Left lung (tissue), 4 donors: ENCODE measurements at regions not wholly inside any gene's neighbourhood (a gene's known extent, or its start where the extent isn't known, plus 50 kb on each side); places are given as distances from the start of the nearest gene placed in this dataset.

Experiments
- ATAC-seq: fragments of 200-7000 bp; cut with Tn5 transposase; one replicate; pipeline ENCODE4 v1.9.1; 2020; ENCODE audit warnings: moderate library complexity
- DNase-seq, 4 donors: peaks; one replicate each; pipeline ENCODE4 v3.0.0-alpha.2; 2013 to 2020
- H3K27ac ChIP-seq, 2 donors: fragments of 200-600 bp; sonication (generic) in 1 of 2; one replicate each; pipeline versions ENCODE4 v1.5.0 to v1.8.0; 2020 to 2021
- H3K27me3 ChIP-seq, 2 donors: fragments of 200-600 bp; sonication (generic) in 1 of 2; one replicate each; pipeline versions ENCODE4 v1.5.0 to v1.8.0; 2020 to 2021
- H3K36me3 ChIP-seq, 2 donors: fragments of 200-600 bp; sonication (generic) in 1 of 2; one replicate each; pipeline versions ENCODE4 v1.5.0 to v1.8.0; 2020 to 2021
- H3K4me1 ChIP-seq, 2 donors: fragments of 200-600 bp; one replicate each; pipeline ENCODE4 v1.8.0; 2021
- H3K4me3 ChIP-seq, 2 donors: fragments of 200-600 bp; sonication (generic) in 1 of 2; one replicate each; pipeline versions ENCODE4 v1.5.0 to v1.8.0; 2020 to 2021; ENCODE audit warnings: mild to moderate bottlenecking in 1 of 2
- H3K9me3 ChIP-seq, 2 donors: fragments of 200-600 bp; sonication (generic) in 1 of 2; one replicate each; pipeline versions ENCODE4 v1.5.0 to v1.8.0; 2020 to 2021
- CTCF ChIP-seq, 2 donors: fragments of 200-600 bp; sonication (generic) in 1 of 2; IDR thresholded peaks; one replicate each; pipeline versions ENCODE4 v1.5.0 to v1.8.0; 2021; ENCODE audit warnings: antibody characterized with exemption in 2 of 2
- intact Hi-C, 2 donors: fragments of 100-400 bp; cut with DNase I; formaldehyde crosslinking; loops; one replicate each; pipeline versions ENCODE4 v1.11.2 to v1.14.2; 2022
- donor health status: DM: no; HTN: yes; CAD: no.
- donor health status: DM: no; HTN: no; CAD: no.

- peaks cover 0 to 35% of the 10 kb centered on the region in 2 donors for H3K9me3 ChIP-seq
- H3K4me1 ChIP-seq, result no peaks in the 10 kb centered on the region
- intact Hi-C loops, result no loop called here
- DNase-seq (no peak), ATAC-seq (no peak)
- no peaks in the 10 kb centered on the region for H3K27me3 ChIP-seq
- no peak overlapping the region for H3K27ac ChIP-seq
- no peaks in the 10 kb centered on the region for H3K36me3 ChIP-seq
- no peak overlapping the region for H3K4me3 ChIP-seq
- TF ChIP-seq CTCF (IDR thresholded peaks at IDR 0.05), result no peak
These were observed 1068.3 kb downstream of the KHDRBS2 start for GRCh38 chr6:61217714-61218113.

GRCh38 chr6:61210549-61210948, 1075.5 kb downstream of the KHDRBS2 start:
- no peak overlapping the region for H3K4me3 ChIP-seq
- no peaks in the 10 kb centered on the region for H3K4me1 ChIP-seq
- peaks cover 0 to 65% of the 10 kb centered on the region in 2 donors for H3K9me3 ChIP-seq
- H3K27me3 ChIP-seq, result no peaks in the 10 kb centered on the region
- no peaks in the 10 kb centered on the region for H3K36me3 ChIP-seq
- ATAC-seq (no peak), DNase-seq (no peak)
- no peak overlapping the region for H3K27ac ChIP-seq
- intact Hi-C loops, result no loop called here
- no peak for TF ChIP-seq CTCF (IDR thresholded peaks at IDR 0.05)

GRCh38 chr6:61203966-61204496, 1082.0 kb downstream of the KHDRBS2 start:
- TF ChIP-seq CTCF (IDR thresholded peaks at IDR 0.05), result no peak
- DNase-seq (no peak), ATAC-seq (no peak)
- intact Hi-C loops, result no loop called here
- Histone ChIP-seq H3K27me3 (no peaks in the 10 kb centered on the region), H3K4me3 (no peak overlapping the region), H3K4me1 (no peaks in the 10 kb centered on the region), H3K36me3 (no peaks in the 10 kb centered on the region), H3K9me3 (peaks cover 0 to 83% of the 10 kb centered on the region in 2 donors), H3K27ac (no peak overlapping the region)

- H3K27me3 ChIP-seq, result no peaks in the 10 kb centered on the region
- no peak for TF ChIP-seq CTCF (IDR thresholded peaks at IDR 0.05)
- no peaks in the 10 kb centered on the region for H3K4me1 ChIP-seq
- H3K27ac ChIP-seq, result no peak overlapping the region
- no peak overlapping the region for H3K4me3 ChIP-seq
- intact Hi-C loops, result no loop called here
- no peaks in the 10 kb centered on the region for H3K36me3 ChIP-seq
- DNase-seq, result no peak
- H3K9me3 ChIP-seq, result peaks cover 0 to 86% of the 10 kb centered on the region in 2 donors
- ATAC-seq, result no peak
These were observed 1085.6 kb downstream of the KHDRBS2 start for GRCh38 chr6:61200444-61200843.

GRCh38 chr6:61193771-61194170, 1092.3 kb downstream of the KHDRBS2 start:
- TF ChIP-seq CTCF (IDR thresholded peaks at IDR 0.05), result no peak
- Histone ChIP-seq H3K27ac (no peak overlapping the region), H3K4me3 (no peak overlapping the region), H3K36me3 (no peaks in the 10 kb centered on the region), H3K27me3 (no peaks in the 10 kb centered on the region), H3K4me1 (no peaks in the 10 kb centered on the region), H3K9me3 (peaks cover 0 to 41% of the 10 kb centered on the region in 2 donors)
- DNase-seq (no peak), ATAC-seq (no peak)
- intact Hi-C loops, result no loop called here
